WTC11 (cell line): ENCODE measurements at regions not wholly inside any gene's neighbourhood (a gene's known extent, or its start where the extent isn't known, plus 50 kb on each side); places are given as distances from the start of the nearest gene placed in this dataset.

Experiments used
- ATAC-seq: fragments of 200-7000 bp; cut with Tn5 transposase; 2 replicates; pipeline ENCODE4 v1.10.0; 2021; ENCODE audit warnings: mild to moderate bottlenecking, moderate library complexity
- CTCF ChIA-PET: fragments of 300-600 bp; sonication (Branson Sonifier 250); formaldehyde crosslinking; loops from one replicate; lab custom pipeline; 2021; ENCODE audit warnings: antibody characterized with exemption; lab: Charles Lee
- POLR2A ChIA-PET: fragments of 350-600 bp; sonication (Branson Sonifier 250); formaldehyde crosslinking; loops from one replicate; lab custom pipeline; 2021; ENCODE audit warnings: antibody characterized with exemption; lab: Charles Lee
- DNase-seq: peaks from one replicate; pipeline ENCODE4 v3.0.0; 2021; ENCODE audit warnings: low spot score
- H3K27ac Mint-ChIP-seq: 2 replicates; pipeline ENCODE4 v1.8.0; 2021; ENCODE audit warnings: mixed read lengths
- H3K27me3 Mint-ChIP-seq: 2 replicates; pipeline ENCODE4 v1.8.0; 2021; ENCODE audit warnings: low read depth, mild to moderate bottlenecking, moderate library complexity, mixed read lengths
- H3K36me3 Mint-ChIP-seq: 2 replicates; pipeline ENCODE4 v1.8.0; 2021; ENCODE audit warnings: mixed read lengths
- H3K4me1 Mint-ChIP-seq: 2 replicates; pipeline ENCODE4 v1.8.0; 2022; ENCODE audit warnings: mixed read lengths
- H3K4me3 Mint-ChIP-seq: 2 replicates; pipeline ENCODE4 v1.8.0; 2021; ENCODE audit warnings: mild to moderate bottlenecking, moderate library complexity, mixed read lengths
- H3K9me3 Mint-ChIP-seq: 2 replicates; pipeline ENCODE4 v1.8.0; 2021; ENCODE audit warnings: mixed read lengths
- CBFB ChIP-seq: sonication (generic); formaldehyde crosslinking; IDR thresholded peaks from 2 replicates; pipeline ENCODE4 v1.8.1; 2022; ENCODE audit warnings: mild to moderate bottlenecking, low read depth, missing genetic modification reagents
- E2F4 ChIP-seq: sonication (generic); formaldehyde crosslinking; IDR thresholded peaks from 2 replicates; pipeline ENCODE4 v1.8.1; 2022; ENCODE audit warnings: low read depth, mild to moderate bottlenecking, moderate library complexity, missing genetic modification reagents, borderline replicate concordance
- ERG ChIP-seq: fragments of 250-450 bp; sonication (Bioruptor Pico); IDR thresholded peaks from 2 replicates; pipeline ENCODE4 v1.8.0; 2021; ENCODE audit warnings: mild to moderate bottlenecking
- ETV6 ChIP-seq: sonication (generic); formaldehyde crosslinking; IDR thresholded peaks from 2 replicates; pipeline ENCODE4 v1.8.1; 2022; ENCODE audit warnings: mild to moderate bottlenecking, missing genetic modification reagents
- FOXJ3 ChIP-seq: sonication (generic); formaldehyde crosslinking; IDR thresholded peaks from 2 replicates; pipeline ENCODE4 v1.9.0; 2021; ENCODE audit warnings: missing genetic modification reagents, mild to moderate bottlenecking, borderline replicate concordance
- FOXK1 ChIP-seq: sonication (generic); formaldehyde crosslinking; IDR thresholded peaks from 2 replicates; pipeline ENCODE4 v1.8.0; 2022; ENCODE audit warnings: mild to moderate bottlenecking, moderate library complexity, missing genetic modification reagents
- FOXP1 ChIP-seq: sonication (generic); formaldehyde crosslinking; IDR thresholded peaks from 2 replicates; pipeline ENCODE4 v1.8.0; 2022; ENCODE audit warnings: missing genetic modification reagents, mild to moderate bottlenecking, moderate library complexity, borderline replicate concordance
- JUN ChIP-seq: sonication (generic); formaldehyde crosslinking; IDR thresholded peaks from 2 replicates; pipeline ENCODE4 v1.8.0; 2023; ENCODE audit warnings: mild to moderate bottlenecking, missing genetic modification reagents
- MYBL2 ChIP-seq: sonication (generic); formaldehyde crosslinking; IDR thresholded peaks from 2 replicates; pipeline ENCODE4 v1.8.1; 2023; ENCODE audit warnings: mild to moderate bottlenecking, moderate library complexity, missing genetic modification reagents
- NR1H2 ChIP-seq: sonication (generic); formaldehyde crosslinking; IDR thresholded peaks from 2 replicates; pipeline ENCODE4 v1.9.0; 2021; ENCODE audit warnings: mild to moderate bottlenecking, moderate library complexity, missing genetic modification reagents
- NR2C2 ChIP-seq: sonication (generic); formaldehyde crosslinking; IDR thresholded peaks from 2 replicates; pipeline ENCODE4 v1.8.0; 2022; ENCODE audit warnings: mild to moderate bottlenecking, missing genetic modification reagents
- NR3C1 ChIP-seq: sonication (generic); formaldehyde crosslinking; conservative IDR thresholded peaks from 2 replicates; pipeline ENCODE4 v1.8.1; 2023; ENCODE audit warnings: low read depth, mild to moderate bottlenecking, missing genetic modification reagents
- PRRX2 ChIP-seq: fragments of 250-450 bp; sonication (Bioruptor Pico); IDR thresholded peaks from 2 replicates; pipeline ENCODE4 v1.8.0; 2021; ENCODE audit warnings: mild to moderate bottlenecking
- SMAD4 ChIP-seq: sonication (generic); formaldehyde crosslinking; IDR thresholded peaks from 2 replicates; pipeline ENCODE4 v1.8.0; 2022; ENCODE audit warnings: mild to moderate bottlenecking, missing genetic modification reagents
- SP1 ChIP-seq: sonication (generic); formaldehyde crosslinking; conservative IDR thresholded peaks from 2 replicates; pipeline ENCODE4 v1.8.1; 2022; ENCODE audit warnings: missing genetic modification reagents
- ZNF219 ChIP-seq: sonication (generic); formaldehyde crosslinking; IDR thresholded peaks from 2 replicates; pipeline ENCODE4 v1.8.0; 2023; ENCODE audit warnings: missing genetic modification reagents, mild to moderate bottlenecking, borderline replicate concordance
- ZNF317 ChIP-seq: sonication (generic); formaldehyde crosslinking; IDR thresholded peaks from 2 replicates; pipeline ENCODE4 v1.8.1; 2023; ENCODE audit warnings: low read depth, mild to moderate bottlenecking, moderate library complexity, missing genetic modification reagents, borderline replicate concordance
- ZNF416 ChIP-seq: fragments of 250-450 bp; sonication (Bioruptor Pico); IDR thresholded peaks from 2 replicates; pipeline ENCODE4 v1.9.0; 2021; ENCODE audit warnings: mild to moderate bottlenecking, inconsistent platforms
- ZNF423 ChIP-seq: fragments of 250-450 bp; sonication (Bioruptor Pico); IDR thresholded peaks from 2 replicates; pipeline ENCODE4 v2.1.2; 2022; ENCODE audit warnings: mild to moderate bottlenecking, moderate library complexity
- ZSCAN18 ChIP-seq: fragments of 250-450 bp; sonication (Bioruptor Pico); IDR thresholded peaks from 2 replicates; pipeline ENCODE4 v2.1.2; 2022; ENCODE audit warnings: mild to moderate bottlenecking, moderate library complexity
- TF ChIP-seq, protein P1 (sequence below): fragments of 250-450 bp; sonication (Bioruptor Pico); IDR thresholded peaks from 2 replicates; pipeline ENCODE4 v1.9.0; 2021; ENCODE audit warnings: mild to moderate bottlenecking
- TF ChIP-seq, protein P2 (sequence below): fragments of 250-450 bp; sonication (Bioruptor Pico); IDR thresholded peaks from 2 replicates; pipeline ENCODE4 v1.9.0; 2021; ENCODE audit warnings: mild to moderate bottlenecking, borderline replicate concordance

GRCh38 chr4:29224911-29225310, 1495.3 kb upstream of the PCDH7 start (continued):
- TF ChIP-seq NR2C2, result no peak
- TF ChIP-seq ZNF416 (CRISPR knock-in tag), result no peak
- no peak for TF ChIP-seq ETV6 (CRISPR knock-in tag)
- no peak for TF ChIP-seq MYBL2 (CRISPR knock-in tag)

GRCh38 chr4:29240641-29241040, 1479.5 kb upstream of the PCDH7 start:
- no peak for DNase-seq
- Mint-ChIP-seq H3K36me3 (no peaks in the 10 kb centered on the region), H3K27me3 (no peaks in the 10 kb centered on the region), H3K4me3 (no peak overlapping the region), H3K4me1 (no peaks in the 10 kb centered on the region), H3K27ac (no peak overlapping the region), H3K9me3 (peaks cover 6% of the 10 kb centered on the region)
- CTCF ChIA-PET, result no interaction called here
- POLR2A ChIA-PET, result no interaction called here
- no peak for ATAC-seq
- TF ChIP-seq SMAD4 (CRISPR knock-in tag), result no peak
- no peak for TF ChIP-seq JUN (CRISPR knock-in tag)
- no peak for TF ChIP-seq ZNF423
- no peak for TF ChIP-seq NR1H2 (CRISPR knock-in tag)
- no peak for TF ChIP-seq ZSCAN18 (CRISPR knock-in tag)
- TF ChIP-seq FOXK1 (CRISPR knock-in tag), result no peak
- TF ChIP-seq NR3C1, result no peak
- TF ChIP-seq FOXJ3, result no peak
- TF ChIP-seq ZNF416 (CRISPR knock-in tag), result no peak
- no peak for TF ChIP-seq ERG (CRISPR knock-in tag)
- TF ChIP-seq CBFB, result no peak
- TF ChIP-seq E2F4 (CRISPR knock-in tag), result no peak
- TF ChIP-seq, protein P1, sequence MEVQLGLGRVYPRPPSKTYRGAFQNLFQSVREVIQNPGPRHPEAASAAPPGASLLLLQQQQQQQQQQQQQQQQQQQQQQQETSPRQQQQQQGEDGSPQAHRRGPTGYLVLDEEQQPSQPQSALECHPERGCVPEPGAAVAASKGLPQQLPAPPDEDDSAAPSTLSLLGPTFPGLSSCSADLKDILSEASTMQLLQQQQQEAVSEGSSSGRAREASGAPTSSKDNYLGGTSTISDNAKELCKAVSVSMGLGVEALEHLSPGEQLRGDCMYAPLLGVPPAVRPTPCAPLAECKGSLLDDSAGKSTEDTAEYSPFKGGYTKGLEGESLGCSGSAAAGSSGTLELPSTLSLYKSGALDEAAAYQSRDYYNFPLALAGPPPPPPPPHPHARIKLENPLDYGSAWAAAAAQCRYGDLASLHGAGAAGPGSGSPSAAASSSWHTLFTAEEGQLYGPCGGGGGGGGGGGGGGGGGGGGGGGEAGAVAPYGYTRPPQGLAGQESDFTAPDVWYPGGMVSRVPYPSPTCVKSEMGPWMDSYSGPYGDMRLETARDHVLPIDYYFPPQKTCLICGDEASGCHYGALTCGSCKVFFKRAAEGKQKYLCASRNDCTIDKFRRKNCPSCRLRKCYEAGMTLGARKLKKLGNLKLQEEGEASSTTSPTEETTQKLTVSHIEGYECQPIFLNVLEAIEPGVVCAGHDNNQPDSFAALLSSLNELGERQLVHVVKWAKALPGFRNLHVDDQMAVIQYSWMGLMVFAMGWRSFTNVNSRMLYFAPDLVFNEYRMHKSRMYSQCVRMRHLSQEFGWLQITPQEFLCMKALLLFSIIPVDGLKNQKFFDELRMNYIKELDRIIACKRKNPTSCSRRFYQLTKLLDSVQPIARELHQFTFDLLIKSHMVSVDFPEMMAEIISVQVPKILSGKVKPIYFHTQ (CRISPR knock-in tag), result no peak
- TF ChIP-seq, protein P2, sequence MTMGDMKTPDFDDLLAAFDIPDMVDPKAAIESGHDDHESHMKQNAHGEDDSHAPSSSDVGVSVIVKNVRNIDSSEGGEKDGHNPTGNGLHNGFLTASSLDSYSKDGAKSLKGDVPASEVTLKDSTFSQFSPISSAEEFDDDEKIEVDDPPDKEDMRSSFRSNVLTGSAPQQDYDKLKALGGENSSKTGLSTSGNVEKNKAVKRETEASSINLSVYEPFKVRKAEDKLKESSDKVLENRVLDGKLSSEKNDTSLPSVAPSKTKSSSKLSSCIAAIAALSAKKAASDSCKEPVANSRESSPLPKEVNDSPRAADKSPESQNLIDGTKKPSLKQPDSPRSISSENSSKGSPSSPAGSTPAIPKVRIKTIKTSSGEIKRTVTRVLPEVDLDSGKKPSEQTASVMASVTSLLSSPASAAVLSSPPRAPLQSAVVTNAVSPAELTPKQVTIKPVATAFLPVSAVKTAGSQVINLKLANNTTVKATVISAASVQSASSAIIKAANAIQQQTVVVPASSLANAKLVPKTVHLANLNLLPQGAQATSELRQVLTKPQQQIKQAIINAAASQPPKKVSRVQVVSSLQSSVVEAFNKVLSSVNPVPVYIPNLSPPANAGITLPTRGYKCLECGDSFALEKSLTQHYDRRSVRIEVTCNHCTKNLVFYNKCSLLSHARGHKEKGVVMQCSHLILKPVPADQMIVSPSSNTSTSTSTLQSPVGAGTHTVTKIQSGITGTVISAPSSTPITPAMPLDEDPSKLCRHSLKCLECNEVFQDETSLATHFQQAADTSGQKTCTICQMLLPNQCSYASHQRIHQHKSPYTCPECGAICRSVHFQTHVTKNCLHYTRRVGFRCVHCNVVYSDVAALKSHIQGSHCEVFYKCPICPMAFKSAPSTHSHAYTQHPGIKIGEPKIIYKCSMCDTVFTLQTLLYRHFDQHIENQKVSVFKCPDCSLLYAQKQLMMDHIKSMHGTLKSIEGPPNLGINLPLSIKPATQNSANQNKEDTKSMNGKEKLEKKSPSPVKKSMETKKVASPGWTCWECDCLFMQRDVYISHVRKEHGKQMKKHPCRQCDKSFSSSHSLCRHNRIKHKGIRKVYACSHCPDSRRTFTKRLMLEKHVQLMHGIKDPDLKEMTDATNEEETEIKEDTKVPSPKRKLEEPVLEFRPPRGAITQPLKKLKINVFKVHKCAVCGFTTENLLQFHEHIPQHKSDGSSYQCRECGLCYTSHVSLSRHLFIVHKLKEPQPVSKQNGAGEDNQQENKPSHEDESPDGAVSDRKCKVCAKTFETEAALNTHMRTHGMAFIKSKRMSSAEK (CRISPR knock-in tag), result no peak
- TF ChIP-seq FOXP1 (CRISPR knock-in tag), result no peak
- no peak for TF ChIP-seq SP1 (CRISPR knock-in tag)
- no peak for TF ChIP-seq ZNF219
- TF ChIP-seq PRRX2 (CRISPR knock-in tag), result no peak
- TF ChIP-seq ZNF317 (CRISPR knock-in tag), result no peak
